Inferior parietal cortex (tissue), 1 donor: ENCODE measurements at regions not wholly inside any gene's neighbourhood (a gene's known extent, or its start where the extent isn't known, plus 50 kb on each side); places are given as distances from the start of the nearest gene placed in this dataset.

Experiments
- DNase-seq: peaks from one replicate; pipeline ENCODE4 v3.0.0-alpha.2; 2016; ENCODE audit errors: extremely low spot score

DNA sequence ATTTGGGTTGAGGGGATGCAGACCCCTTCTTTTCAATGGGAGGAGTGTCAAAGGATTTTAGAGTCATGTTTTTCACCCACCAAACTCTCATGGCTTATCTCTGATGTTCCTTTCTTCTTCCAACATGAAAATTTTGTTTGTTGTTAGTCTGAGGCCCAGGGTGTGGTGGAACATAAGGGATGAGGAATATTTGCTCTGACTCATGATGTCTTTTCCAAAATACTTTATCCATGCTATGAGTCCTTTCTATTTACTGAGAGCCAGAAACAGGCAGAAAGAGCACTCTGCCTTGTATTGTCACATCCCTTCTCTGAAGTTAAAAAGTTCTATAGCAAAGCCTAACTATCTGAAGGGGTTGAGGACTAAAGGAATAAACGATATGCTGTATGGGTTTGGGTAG is 61.6 kb upstream of the GYPA start:
- no peak for DNase-seq

DNA sequence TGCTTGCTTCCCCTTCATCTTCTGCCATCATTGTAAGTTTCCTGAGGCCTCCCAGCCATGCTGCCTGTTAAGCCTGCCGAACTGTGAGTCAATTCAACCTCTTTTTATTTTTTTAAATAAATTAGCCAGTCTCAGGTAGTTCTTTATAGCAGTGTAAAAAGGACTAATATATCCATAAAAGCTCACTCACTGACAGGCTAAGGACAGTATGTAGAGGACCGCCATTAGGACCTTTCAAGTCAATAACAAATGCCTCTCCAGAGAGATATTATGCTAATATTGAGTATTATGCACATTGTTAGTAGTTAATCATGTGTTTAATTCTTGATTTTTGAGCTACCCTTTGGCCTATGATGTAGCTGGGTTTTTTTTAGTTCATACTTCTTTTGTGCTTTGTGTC is 62.6 kb upstream of the GYPA start:
- no peak for DNase-seq

GRCh38 chr4:144204431-144204830 is 63.9 kb upstream of the GYPA start:
- no peak for DNase-seq

GRCh38 chr4:144206711-144207110 is 66.2 kb upstream of the GYPA start:
- no peak for DNase-seq

- no peak for DNase-seq
These were observed 67.6 kb upstream of the GYPA start for GRCh38 chr4:144208074-144208473.

- no peak for DNase-seq
These were observed 69.0 kb upstream of the GYPA start for GRCh38 chr4:144209491-144209890.

DNA sequence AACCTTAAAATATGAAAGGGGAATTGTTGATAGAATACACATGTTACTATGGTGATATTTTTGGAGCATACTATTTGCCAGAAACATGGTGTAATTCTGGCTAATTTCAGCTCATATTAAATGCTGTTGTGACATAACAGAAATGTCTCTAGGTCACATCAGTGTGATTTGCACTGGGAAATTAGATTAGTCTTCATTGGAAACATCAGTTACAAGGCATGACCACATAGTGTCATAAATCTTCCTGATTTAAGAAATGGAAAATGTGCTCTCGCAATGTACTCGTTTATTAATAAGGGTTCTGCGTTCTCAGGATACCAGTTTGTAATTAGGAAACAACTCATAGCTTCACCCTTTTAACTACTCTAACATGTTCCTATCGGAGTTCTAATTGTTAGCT is 72.9 kb upstream of the GYPA start:
- no peak for DNase-seq

- DNase-seq: no peak
These were observed 82.6 kb upstream of the GYPA start for GRCh38 chr4:144223149-144223548.

DNA sequence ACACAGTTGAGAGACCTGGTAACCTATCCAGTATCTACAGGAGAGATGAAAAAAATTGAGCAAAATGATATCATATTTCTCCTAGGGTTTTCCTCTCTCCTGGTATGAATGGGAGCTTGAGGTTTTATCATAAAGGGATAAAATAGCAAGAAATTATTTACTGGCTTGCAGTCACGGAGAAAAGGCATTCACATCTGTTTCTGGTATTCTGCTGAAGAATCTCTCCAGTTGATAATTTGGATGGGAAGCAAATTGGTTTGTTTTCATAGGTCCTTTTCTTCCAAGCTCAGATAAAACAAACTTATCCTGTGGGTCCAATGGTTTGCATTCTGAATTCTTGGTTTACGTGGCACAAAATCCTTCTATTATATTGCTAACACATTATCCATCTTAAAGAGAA is 83.1 kb upstream of the GYPA start:
- no peak for DNase-seq

DNA sequence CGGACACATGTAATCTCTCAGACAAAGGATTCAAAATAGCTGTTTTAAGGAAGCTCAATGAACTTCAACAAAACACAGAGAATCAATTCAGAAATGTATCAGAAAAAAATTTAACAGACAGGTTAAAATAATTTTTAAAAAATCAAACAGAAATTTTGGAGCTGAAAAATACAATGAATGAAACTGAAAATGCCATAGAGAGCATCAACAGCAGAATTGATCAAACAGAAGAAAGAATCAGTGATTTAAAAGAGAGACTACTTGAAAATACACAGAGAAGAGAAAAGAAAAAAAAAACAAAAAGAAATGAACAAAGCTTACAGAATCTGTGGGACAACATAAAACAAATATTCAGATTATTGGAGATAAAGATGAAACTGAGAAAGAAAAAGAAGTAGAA is 118.8 kb upstream of the GYPA start:
- no peak for DNase-seq

GRCh38 chr4:144267084-144267483 is 126.6 kb upstream of the GYPA start:
- no peak for DNase-seq

DNA sequence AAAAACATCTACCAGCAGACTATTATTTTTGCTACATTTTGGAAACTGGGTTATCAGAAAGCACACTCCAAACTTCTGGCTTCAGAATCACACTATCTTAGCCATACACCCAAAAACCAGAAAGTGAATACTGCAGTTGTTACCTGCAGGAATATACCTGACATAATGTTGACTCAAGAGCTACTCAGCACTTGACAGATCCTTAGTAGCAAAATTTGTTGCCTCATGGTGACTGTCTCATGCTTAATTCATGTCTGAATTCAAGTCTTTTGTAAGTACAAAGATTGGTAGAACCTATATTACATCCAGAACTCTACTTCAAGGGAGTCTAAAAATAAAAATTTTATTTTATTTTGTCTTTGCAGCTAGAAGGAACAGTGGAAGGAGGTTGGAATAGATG is 140.2 kb upstream of the GYPA start:
- DNase-seq: no peak

DNA sequence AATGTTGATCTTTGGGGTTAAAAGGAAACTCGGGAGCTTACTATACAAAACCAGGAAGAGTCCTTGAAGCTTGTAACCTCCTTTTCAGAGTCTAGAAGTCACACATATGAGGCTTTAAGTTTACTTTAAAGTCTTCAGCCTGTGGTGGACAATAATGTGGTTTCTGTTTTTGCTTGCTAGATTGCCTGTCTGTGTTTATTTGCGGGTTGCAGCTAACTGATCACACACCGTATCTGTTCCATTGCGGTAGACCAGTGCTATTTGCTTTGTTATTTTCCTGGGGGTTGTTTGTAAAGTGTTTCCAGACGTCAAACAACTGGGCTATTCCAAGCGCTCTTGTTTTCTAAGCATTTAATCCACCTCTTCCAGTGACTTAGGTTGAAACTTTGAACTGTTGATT is 143.0 kb upstream of the GYPA start:
- DNase-seq: no peak

GRCh38 chr4:144284026-144284425 is 143.5 kb upstream of the GYPA start:
- no peak for DNase-seq

DNA sequence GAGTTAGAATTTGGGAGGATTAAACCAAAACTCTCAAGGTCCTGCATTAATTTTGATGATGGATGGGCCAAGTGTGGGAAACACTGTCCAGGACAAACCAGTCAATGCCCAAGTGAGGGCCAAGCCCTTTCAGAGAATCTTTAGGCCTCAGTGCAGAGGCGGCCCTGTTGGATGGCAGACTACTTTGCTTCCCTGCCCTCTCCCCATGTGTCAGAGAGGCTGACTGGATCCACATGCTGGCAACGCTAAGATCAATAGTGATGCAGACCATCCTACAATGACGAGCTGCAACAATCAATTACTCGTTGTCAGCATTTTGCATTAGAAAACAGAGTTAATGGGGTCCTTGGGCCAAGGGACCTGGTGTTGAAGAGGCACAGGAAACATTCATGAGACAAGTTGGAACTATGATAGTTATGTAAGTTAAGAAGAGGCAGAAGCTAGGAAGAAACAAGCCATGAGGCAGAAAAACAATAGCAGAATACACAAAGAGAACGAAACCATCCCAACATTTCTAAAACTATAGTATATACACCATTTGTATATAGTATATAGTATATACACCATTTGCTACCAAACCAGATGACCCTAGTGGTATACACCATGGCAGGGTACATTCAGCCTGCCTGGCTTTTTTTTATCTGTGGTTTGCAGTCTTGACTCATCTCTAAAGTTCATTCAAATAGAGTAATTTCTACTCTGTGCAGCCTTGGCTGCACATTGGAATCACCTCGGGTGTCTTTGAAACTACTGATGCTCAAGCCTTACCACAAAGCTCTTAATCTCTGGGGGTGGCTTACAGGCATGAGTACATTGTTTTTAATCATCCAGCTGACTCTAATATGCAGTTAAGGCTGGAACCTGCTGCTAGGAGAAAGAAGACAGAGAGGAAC is 147.7 kb upstream of the GYPA start:
- DNase-seq: no peak

- DNase-seq: no peak
These were observed 149.3 kb upstream of the GYPA start for GRCh38 chr4:144289667-144290428.

GRCh38 chr4:144291164-144291563 is 150.6 kb upstream of the GYPA start:
- DNase-seq: no peak

DNA sequence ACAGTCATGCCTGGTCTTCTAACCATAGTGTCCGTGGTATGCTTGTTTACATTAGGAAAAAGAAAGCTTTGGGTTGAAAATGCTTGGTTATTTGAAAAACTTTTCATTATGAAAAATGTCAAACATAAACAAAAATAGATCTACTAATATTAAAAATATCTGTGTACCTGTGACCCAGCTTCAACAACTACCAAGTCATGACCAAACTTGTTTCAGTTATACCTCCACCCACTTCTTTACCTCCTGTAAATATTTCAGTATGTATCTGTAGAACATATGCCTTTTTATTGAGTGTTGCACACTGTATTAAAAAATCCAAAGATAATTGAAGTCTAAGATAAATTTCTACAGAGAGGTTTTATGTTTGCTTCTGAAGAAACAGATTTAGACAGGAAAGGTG is 153.7 kb upstream of the GYPA start:
- DNase-seq: no peak

GRCh38 chr4:144295286-144295995 is 154.9 kb upstream of the GYPA start:
- DNase-seq: no peak

DNA sequence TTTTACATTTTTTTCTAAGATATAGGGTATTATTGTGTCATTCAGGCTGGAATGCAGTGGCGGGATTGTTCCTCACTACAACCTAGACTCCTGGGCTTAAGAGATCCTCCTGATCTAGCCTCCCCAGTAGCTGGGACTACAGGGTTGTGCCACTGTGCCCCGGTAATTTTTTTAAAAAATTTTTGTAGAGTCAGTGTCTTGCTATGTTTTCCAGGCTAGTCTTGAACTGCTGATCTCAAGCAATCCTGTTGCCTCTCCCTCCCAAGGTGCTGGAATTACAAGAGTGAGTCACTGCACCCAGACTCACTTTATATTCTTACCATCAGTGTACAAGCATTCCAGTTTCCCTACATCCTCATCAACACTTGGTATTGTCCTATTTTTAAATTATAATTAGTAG is 156.4 kb upstream of the GYPA start:
- DNase-seq: no peak

DNA sequence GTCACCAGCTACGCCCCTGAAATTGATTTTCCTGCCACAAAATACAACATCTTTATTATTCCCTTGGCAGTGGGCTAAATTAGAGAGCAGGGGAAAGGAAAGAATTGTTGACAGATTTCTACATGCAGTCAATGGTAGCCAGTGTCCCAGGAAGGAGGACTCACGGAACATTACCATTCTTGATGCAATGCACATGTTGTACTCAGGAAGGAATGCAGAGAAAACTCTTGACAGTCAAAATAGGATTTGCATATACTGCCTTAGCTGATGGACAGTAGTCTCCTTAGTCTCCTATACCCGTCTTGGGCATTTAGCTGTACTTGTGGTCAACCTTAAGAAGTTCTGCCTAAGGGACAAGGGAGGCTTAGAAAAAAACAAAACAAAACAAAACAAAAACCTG is 158.0 kb upstream of the GYPA start:
- no peak for DNase-seq

- no peak for DNase-seq
These were observed 160.1 kb upstream of the GYPA start for GRCh38 chr4:144300616-144301015.
